GM08714 (cell line): ENCODE measurements at regions not wholly inside any gene's neighbourhood (a gene's known extent, or its start where the extent isn't known, plus 50 kb on each side); places are given as distances from the start of the nearest gene placed in this dataset.

ENCODE experiments used
- H3K4me3 ChIP-seq: fragments of 200-500 bp; sonication (Bioruptor generic); 2 replicates; pipeline ENCODE4 v1.5.1; 2014; ENCODE audit warnings: mild to moderate bottlenecking, low read length, inconsistent platforms
- ZNF274 ChIP-seq: IDR thresholded peaks from 2 replicates; pipeline ENCODE4 v1.6.1; 2012; ENCODE audit warnings: mild to moderate bottlenecking, low read depth, low read length

GRCh38 chr6:119609865-119610264 is 260.3 kb upstream of the MAN1A1 start:
- no peak for TF ChIP-seq ZNF274
- H3K4me3 ChIP-seq, result no peak overlapping the region

- no peak for TF ChIP-seq ZNF274
Measured at GRCh38 chr6:119608994-119609393, 259.4 kb upstream of the MAN1A1 start.

GRCh38 chr6:119604124-119604523 is 254.6 kb upstream of the MAN1A1 start:
- no peak overlapping the region for H3K4me3 ChIP-seq
- TF ChIP-seq ZNF274, result no peak

More at GRCh38 chr6:119608994-119609393, 259.4 kb upstream of the MAN1A1 start:
- no peak overlapping the region for H3K4me3 ChIP-seq

GRCh38 chr6:119603501-119603900 is 253.9 kb upstream of the MAN1A1 start:
- no peak for TF ChIP-seq ZNF274
- no peak overlapping the region for H3K4me3 ChIP-seq

GRCh38 chr6:119602215-119603178 is 252.9 kb upstream of the MAN1A1 start:
- H3K4me3 ChIP-seq, result no peak overlapping the region

GRCh38 chr6:119598883-119599282 is 249.3 kb upstream of the MAN1A1 start:
- no peak for TF ChIP-seq ZNF274
- H3K4me3 ChIP-seq, result no peak overlapping the region

More at GRCh38 chr6:119602215-119603178, 252.9 kb upstream of the MAN1A1 start:
- TF ChIP-seq ZNF274, result no peak

GRCh38 chr6:119594907-119595306 is 245.3 kb upstream of the MAN1A1 start:
- TF ChIP-seq ZNF274, result no peak
- no peak overlapping the region for H3K4me3 ChIP-seq

- H3K4me3 ChIP-seq, result no peak overlapping the region
- TF ChIP-seq ZNF274, result no peak
Measured at GRCh38 chr6:119591235-119591634, 241.7 kb upstream of the MAN1A1 start.

- TF ChIP-seq ZNF274, result no peak
- H3K4me3 ChIP-seq, result no peak overlapping the region
Measured at GRCh38 chr6:119590066-119590465, 240.5 kb upstream of the MAN1A1 start.

- H3K4me3 ChIP-seq, result no peak overlapping the region
- TF ChIP-seq ZNF274, result no peak
Measured at GRCh38 chr6:119587537-119587936, 238.0 kb upstream of the MAN1A1 start.

GRCh38 chr6:119586250-119586882 is 236.8 kb upstream of the MAN1A1 start:
- no peak for TF ChIP-seq ZNF274
- H3K4me3 ChIP-seq, result no peak overlapping the region

- no peak for TF ChIP-seq ZNF274
- no peak overlapping the region for H3K4me3 ChIP-seq
Measured at GRCh38 chr6:119584088-119584487, 234.5 kb upstream of the MAN1A1 start.

- no peak overlapping the region for H3K4me3 ChIP-seq
- TF ChIP-seq ZNF274, result no peak
Measured at GRCh38 chr6:119581220-119581619, 231.7 kb upstream of the MAN1A1 start.

- H3K4me3 ChIP-seq, result no peak overlapping the region
- no peak for TF ChIP-seq ZNF274
Measured at GRCh38 chr6:119575721-119576120, 226.2 kb upstream of the MAN1A1 start.

GRCh38 chr6:119568580-119568979 is 219.0 kb upstream of the MAN1A1 start:
- TF ChIP-seq ZNF274, result no peak
- no peak overlapping the region for H3K4me3 ChIP-seq
